ENCODE measurements at regions not wholly inside any gene's neighbourhood (a gene's known extent, or its start where the extent isn't known, plus 50 kb on each side); places are given as distances from the start of the nearest gene placed in this dataset.

DNA sequence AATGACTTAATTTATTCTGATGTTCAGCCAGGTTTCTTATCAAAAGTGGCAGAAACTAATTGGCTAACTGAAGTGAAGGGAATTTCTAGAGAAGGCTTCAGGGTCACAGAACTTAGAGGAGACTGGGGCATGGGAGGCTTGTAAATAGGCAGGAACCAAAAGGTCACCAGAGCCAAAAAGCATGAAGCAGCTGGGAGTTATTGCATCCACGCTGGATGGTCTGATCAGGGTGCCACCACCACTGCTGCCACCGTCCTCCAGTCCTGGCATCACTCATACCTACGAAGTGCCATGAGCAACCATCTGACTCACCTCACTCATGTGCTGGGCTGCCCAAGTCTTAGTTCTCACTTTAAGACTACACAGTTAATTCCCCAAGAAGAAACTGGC lies 82.5 kb upstream of the DPH5 start:
- Mint-ChIP-seq H3K36me3 (no peaks in the 10 kb centered on the region), H3K9me3 (no peaks in the 10 kb centered on the region), H3K4me3 (no peak overlapping the region), H3K27ac (no peak overlapping the region), H3K4me1 (peaks cover 29 to 37% of the 10 kb centered on the region in 2 donors), H3K27me3 (ENCODE audit: low read depth in 2 of 2) (peaks cover 0 to 5% of the 10 kb centered on the region in 2 donors)
- Histone ChIP-seq H3K36me3 (ENCODE audit: control insufficient read depth, insufficient read depth, low read length) (no peaks in the 10 kb centered on the region), H3K27ac (ENCODE audit: low read length) (no peak overlapping the region), H3K9me3 (ENCODE audit: control insufficient read depth, insufficient read depth, low read length) (no peaks in the 10 kb centered on the region), H3K27me3 (ENCODE audit: control insufficient read depth, insufficient read depth, low read length) (no peaks in the 10 kb centered on the region), H3K4me3 (ENCODE audit: low read length) (no peak overlapping the region), H3K4me1 (ENCODE audit: control insufficient read depth, insufficient read depth, low read length) (peaks cover 15% of the 10 kb centered on the region)
- ATAC-seq (no peak), DNase-seq (no peak)
- intact Hi-C loops (cut with micrococcal nuclease): no loop called here
- TF ChIP-seq, protein P1, sequence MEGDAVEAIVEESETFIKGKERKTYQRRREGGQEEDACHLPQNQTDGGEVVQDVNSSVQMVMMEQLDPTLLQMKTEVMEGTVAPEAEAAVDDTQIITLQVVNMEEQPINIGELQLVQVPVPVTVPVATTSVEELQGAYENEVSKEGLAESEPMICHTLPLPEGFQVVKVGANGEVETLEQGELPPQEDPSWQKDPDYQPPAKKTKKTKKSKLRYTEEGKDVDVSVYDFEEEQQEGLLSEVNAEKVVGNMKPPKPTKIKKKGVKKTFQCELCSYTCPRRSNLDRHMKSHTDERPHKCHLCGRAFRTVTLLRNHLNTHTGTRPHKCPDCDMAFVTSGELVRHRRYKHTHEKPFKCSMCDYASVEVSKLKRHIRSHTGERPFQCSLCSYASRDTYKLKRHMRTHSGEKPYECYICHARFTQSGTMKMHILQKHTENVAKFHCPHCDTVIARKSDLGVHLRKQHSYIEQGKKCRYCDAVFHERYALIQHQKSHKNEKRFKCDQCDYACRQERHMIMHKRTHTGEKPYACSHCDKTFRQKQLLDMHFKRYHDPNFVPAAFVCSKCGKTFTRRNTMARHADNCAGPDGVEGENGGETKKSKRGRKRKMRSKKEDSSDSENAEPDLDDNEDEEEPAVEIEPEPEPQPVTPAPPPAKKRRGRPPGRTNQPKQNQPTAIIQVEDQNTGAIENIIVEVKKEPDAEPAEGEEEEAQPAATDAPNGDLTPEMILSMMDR (IDR thresholded peaks at IDR 0.05): no peak
- WGBS (ENCODE audit: insufficient coverage): 90% methylated on average over 3 of the region's 3 CpGs

GRCh38 chr1:101107496-101108110 lies 82.0 kb upstream of the DPH5 start:
- Histone ChIP-seq H3K27me3 (ENCODE audit: control insufficient read depth, insufficient read depth, low read length) (no peaks in the 10 kb centered on the region), H3K4me3 (ENCODE audit: low read length) (no peak overlapping the region), H3K27ac (ENCODE audit: low read length) (no peak overlapping the region), H3K36me3 (ENCODE audit: control insufficient read depth, insufficient read depth, low read length) (no peaks in the 10 kb centered on the region), H3K9me3 (ENCODE audit: control insufficient read depth, insufficient read depth, low read length) (no peaks in the 10 kb centered on the region), H3K4me1 (ENCODE audit: control insufficient read depth, insufficient read depth, low read length) (peaks cover 15% of the 10 kb centered on the region)
- intact Hi-C loops (cut with micrococcal nuclease): no loop called here
- Mint-ChIP-seq H3K27ac (no peak overlapping the region), H3K4me1 (peaks cover 25 to 33% of the 10 kb centered on the region in 2 donors), H3K4me3 (no peak overlapping the region), H3K36me3 (no peaks in the 10 kb centered on the region), H3K27me3 (ENCODE audit: low read depth in 2 of 2) (peaks cover 0 to 5% of the 10 kb centered on the region in 2 donors), H3K9me3 (no peaks in the 10 kb centered on the region)
- TF ChIP-seq, protein P1 (IDR thresholded peaks at IDR 0.05): no peak
- ATAC-seq (no peak), DNase-seq (no peak)
- no CpG with 5 or more reads among the region's 2 CpGs for WGBS (ENCODE audit: insufficient coverage)

DNA sequence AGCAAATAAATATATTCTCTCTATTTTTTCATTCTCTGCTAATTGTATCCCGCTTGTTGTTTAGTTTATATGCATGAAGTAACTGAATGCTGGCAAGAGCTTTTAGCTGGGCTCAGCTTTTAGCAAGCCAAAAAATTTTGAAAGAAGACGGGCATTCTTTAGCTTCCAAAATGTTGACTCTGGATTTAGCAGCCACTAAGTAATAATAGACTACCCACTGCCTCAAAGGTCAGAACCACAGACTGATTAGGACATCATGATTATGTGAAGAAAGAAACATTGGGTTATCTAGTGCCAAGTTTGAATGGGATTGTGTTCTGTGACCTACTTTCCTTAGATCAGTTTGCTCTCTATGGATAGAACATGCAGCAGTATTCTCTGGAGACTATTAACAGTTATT lies 80.3 kb upstream of the DPH5 start:
- Mint-ChIP-seq H3K4me3 (no peak overlapping the region), H3K36me3 (no peaks in the 10 kb centered on the region), H3K4me1 (peaks cover 12 to 20% of the 10 kb centered on the region in 2 donors), H3K9me3 (no peaks in the 10 kb centered on the region), H3K27ac (no peak overlapping the region), H3K27me3 (ENCODE audit: low read depth in 2 of 2) (peaks cover 0 to 5% of the 10 kb centered on the region in 2 donors)
- H3K27ac ChIP-seq (ENCODE audit: low read length): no peak overlapping the region
- H3K4me1 ChIP-seq (ENCODE audit: control insufficient read depth, insufficient read depth, low read length): peaks cover 3% of the 10 kb centered on the region
- H3K27me3 ChIP-seq (ENCODE audit: control insufficient read depth, insufficient read depth, low read length): no peaks in the 10 kb centered on the region
- TF ChIP-seq, protein P1 (IDR thresholded peaks at IDR 0.05): no peak
- no peaks in the 10 kb centered on the region for H3K9me3 ChIP-seq (ENCODE audit: control insufficient read depth, insufficient read depth, low read length)
- no peaks in the 10 kb centered on the region for H3K36me3 ChIP-seq (ENCODE audit: control insufficient read depth, insufficient read depth, low read length)
- DNase-seq (no peak), ATAC-seq (no peak)
- whole genome bisulfite sequencing (ENCODE audit: insufficient coverage): 100% methylated on average over 1 of the region's 2 CpGs
- H3K4me3 ChIP-seq (ENCODE audit: low read length): no peak overlapping the region
- intact Hi-C loops (cut with micrococcal nuclease): no loop called here

Data from natural killer cell (primary cell).